Renal cortical epithelial cell (primary cell): ENCODE measurements at regions not wholly inside any gene's neighbourhood (a gene's known extent, or its start where the extent isn't known, plus 50 kb on each side); places are given as distances from the start of the nearest gene placed in this dataset.

Experiments used
- DNase-seq: peaks from one replicate; pipeline ENCODE4 v3.0.0-alpha.2; 2011; ENCODE audit warnings: low read depth

GRCh38 chr1:62370594-62370993 is 51.4 kb upstream of the KANK4 start:
- no peak for DNase-seq

GRCh38 chr1:62371375-62371774 is 52.1 kb upstream of the KANK4 start:
- no peak for DNase-seq

GRCh38 chr1:62373221-62373620 is 54.0 kb upstream of the KANK4 start:
- DNase-seq: no peak

DNA sequence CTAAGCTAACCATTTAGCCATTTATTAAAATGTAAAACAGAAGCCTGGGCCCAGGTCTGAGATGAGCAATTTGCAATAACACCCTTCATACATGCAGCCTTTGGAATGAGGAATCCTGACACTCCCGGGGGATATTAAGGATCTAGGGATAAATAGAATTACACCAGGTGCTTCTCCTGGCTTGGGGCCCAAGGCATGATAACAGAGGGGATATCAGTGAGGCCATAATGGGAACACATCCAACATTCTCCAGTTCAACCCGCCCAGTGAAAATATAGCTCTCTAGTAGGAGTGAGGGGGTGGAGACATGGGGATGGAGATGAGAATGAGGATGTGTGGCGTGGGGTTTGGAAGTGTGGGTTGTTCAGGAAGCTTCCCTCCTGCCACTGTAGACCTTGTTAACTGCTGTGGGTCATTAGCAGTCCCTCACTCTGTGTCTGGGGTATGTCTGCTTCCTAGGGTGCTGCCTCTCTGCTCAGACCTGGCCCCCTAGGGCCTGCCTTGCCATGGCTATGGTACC is 57.9 kb upstream of the KANK4 start:
- no peak for DNase-seq

- no peak for DNase-seq
These were observed 56.7 kb upstream of the USP1 start for GRCh38 chr1:62380181-62380580.

GRCh38 chr1:62381831-62382657 is 54.8 kb upstream of the USP1 start:
- DNase-seq: no peak

DNA sequence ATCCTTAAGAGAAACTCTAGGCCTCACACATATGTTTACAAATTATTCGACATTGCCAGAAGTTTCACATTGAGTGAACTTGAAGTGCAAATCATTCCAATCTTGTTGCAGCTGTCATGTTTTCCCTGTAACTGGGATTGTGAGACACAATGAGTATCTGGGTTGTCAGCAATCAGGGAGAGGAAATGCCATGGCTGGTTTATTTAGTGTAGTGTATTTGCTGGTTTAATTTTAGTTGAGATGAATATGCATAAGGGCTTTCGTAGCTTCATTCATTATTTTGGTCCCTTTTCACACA is 54.2 kb upstream of the USP1 start:
- no peak for DNase-seq

GRCh38 chr1:62384276-62385005 is 52.4 kb upstream of the USP1 start:
- DNase-seq: peak; percentile 92

GRCh38 chr1:62385923-62386322 is 50.9 kb upstream of the USP1 start:
- no peak for DNase-seq

DNA sequence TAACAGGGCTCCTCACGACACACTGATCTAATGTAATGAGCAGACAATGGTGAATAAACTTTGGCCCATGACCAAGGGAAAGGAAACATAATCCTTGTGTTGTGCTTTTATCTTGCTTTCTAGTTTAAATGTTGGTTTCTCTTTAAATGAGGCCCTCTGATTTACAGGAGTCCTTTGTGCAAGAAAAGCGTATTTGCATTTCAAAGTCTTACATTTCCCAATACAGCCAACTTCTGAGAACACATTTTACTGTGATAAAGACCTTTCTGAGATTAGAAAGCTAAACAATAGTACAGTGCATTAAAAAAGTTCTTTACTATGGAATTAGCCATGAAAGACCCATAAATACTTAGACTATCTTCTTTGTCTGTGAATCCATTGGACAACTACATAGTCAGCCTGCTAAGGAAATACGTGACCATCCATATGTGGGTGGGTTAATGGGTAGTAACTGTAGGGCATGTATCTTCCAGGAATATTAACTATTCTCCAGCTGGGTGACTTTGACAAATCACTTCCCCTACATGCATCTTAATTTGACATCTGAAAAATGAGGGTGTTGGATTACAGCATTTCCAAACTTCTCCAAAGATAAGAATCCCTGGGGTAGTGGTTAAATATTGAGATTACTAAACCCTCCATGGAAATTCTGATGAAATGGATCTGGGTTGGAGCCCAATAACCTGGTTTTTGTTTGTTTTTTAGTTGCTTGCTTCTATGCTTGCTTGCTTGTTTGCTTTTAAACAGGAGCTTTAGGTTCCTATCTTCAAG is 50.3 kb upstream of the USP1 start:
- DNase-seq: peak; percentile 7
